ENCODE measurements at regions not wholly inside any gene's neighbourhood (a gene's known extent, or its start where the extent isn't known, plus 50 kb on each side); places are given as distances from the start of the nearest gene placed in this dataset.
A peak's percentile ranks its signal among the peaks of the same experiment; 100 is the strongest.

DNA sequence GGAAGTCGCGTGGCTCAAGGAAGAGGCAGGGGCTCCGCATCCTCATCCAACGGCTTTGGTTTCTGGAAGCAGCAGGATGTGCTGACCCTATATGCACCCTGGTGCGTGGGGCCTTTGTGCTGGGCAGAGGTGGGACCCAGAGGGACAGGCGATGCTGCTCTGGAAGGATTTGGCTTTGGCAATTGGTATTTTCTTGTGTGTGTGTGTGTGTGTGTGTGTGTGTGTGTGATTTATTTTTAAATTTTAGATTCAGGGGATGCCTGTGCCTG lies 321.9 kb upstream of the ZNF507 start:
- Histone ChIP-seq H3K9me1 (ENCODE audit: insufficient read depth, low read length) (no peaks in the 10 kb centered on the region), H3K27ac (ENCODE audit: insufficient read depth, low read length) (no peak overlapping the region), H4K5ac (ENCODE audit: low read depth, low read length) (no peak overlapping the region), H2AK9ac (replicated peaks; ENCODE audit: low read depth, low read length, poor library complexity) (no peak overlapping the region), H4K8ac (ENCODE audit: low read depth in 2 of 2, low read length in 2 of 2) (no peak overlapping the region), H3K4me3 (ENCODE audit: insufficient read depth, low read depth, low read length) (no peak overlapping the region), H3K23ac (ENCODE audit: low read depth, low read length) (no peak overlapping the region), H3K9ac (ENCODE audit: low read depth, low read length) (no peak overlapping the region), H3K79me1 (ENCODE audit: low read depth in 1 of 2, low read length in 2 of 2) (no peaks in the 10 kb centered on the region), H3K4me2 (ENCODE audit: low read depth, low read length) (no peak overlapping the region), H4K91ac (ENCODE audit: insufficient read depth, low read depth, low read length) (no peak overlapping the region), H3K14ac (replicated peaks; ENCODE audit: low read depth, low read length) (no peak overlapping the region), H3K27me3 (ENCODE audit: control insufficient read depth, insufficient read depth, low read length) (no peaks in the 10 kb centered on the region), H3K9me3 (ENCODE audit: control insufficient read depth, insufficient read depth, low read length) (peaks cover 6% of the 10 kb centered on the region), H3K4ac (ENCODE audit: low read depth, low read length) (no peak overlapping the region), H3K4me1 (ENCODE audit: control insufficient read depth, insufficient read depth, low read length) (no peaks in the 10 kb centered on the region), H3K36me3 (ENCODE audit: control insufficient read depth, insufficient read depth, low read length) (no peaks in the 10 kb centered on the region), H3K18ac (ENCODE audit: low read depth, low read length) (no peak overlapping the region), H2AFZ (replicated peaks; ENCODE audit: low read length, poor library complexity) (peak overlapping the region; percentile 63), H3K56ac (ENCODE audit: extremely low read depth, insufficient read depth, low read length) (no peak overlapping the region), H2BK15ac (ENCODE audit: low read depth, low read length) (no peak overlapping the region), H2BK5ac (ENCODE audit: low read depth, low read length, poor library complexity, severe bottlenecking) (no peak overlapping the region), H2AK5ac (ENCODE audit: low read depth, low read length) (no peak overlapping the region), H2BK120ac (ENCODE audit: low read depth, low read length) (no peak overlapping the region), H4K20me1 (ENCODE audit: insufficient read depth, low read length) (no peaks in the 10 kb centered on the region), H2BK20ac (ENCODE audit: low read depth, low read length) (no peak overlapping the region)
- ATAC-seq (ENCODE audit: low read depth) (no peak), DNase-seq (no peak)
- intact Hi-C loops (cut with micrococcal nuclease): no loop called here
- dilution Hi-C loops (cut with HindIII; ENCODE audit: low sequenced_read_pairs, unreplicated experiment): no loop called here
- CTCF ChIA-PET: no interaction called here
- POLR2A ChIA-PET (ENCODE audit: unreplicated experiment): no interaction called here
- no TSS peak for BruUV-seq (replicated peaks)
- WGBS, 2 experiments (ENCODE audit: extremely low coverage in 2 of 2, insufficient read length in 1 of 2): 80% methylated on average over 1 of the region's 6 CpGs; no CpG with 5 or more reads in 1 of the 2 experiments
- in situ Hi-C loops (cut with MboI; ENCODE audit: low sequenced_read_pairs): no loop called here
- no peak for TF ChIP-seq MXI1 (IDR thresholded peaks at IDR 0.05; ENCODE audit: borderline replicate concordance, low read depth, low read length)

Measured in IMR-90 (cell line).